ENCODE measurements at regions not wholly inside any gene's neighbourhood (a gene's known extent, or its start where the extent isn't known, plus 50 kb on each side); places are given as distances from the start of the nearest gene placed in this dataset.

GRCh38 chr21:30030416-30030815 is 90.6 kb upstream of the GRIK1 start:
- H2BK15ac ChIP-seq (ENCODE audit: low read depth, low read length): no peak overlapping the region
- no peak overlapping the region for H3K9ac ChIP-seq (ENCODE audit: low read depth, low read length)
- ATAC-seq (ENCODE audit: low read depth): no peak
- no peak overlapping the region for H2AK5ac ChIP-seq (ENCODE audit: low read depth, low read length)
- H3K23ac ChIP-seq (ENCODE audit: low read depth, low read length): no peak overlapping the region
- no peak overlapping the region for H2AK9ac ChIP-seq (replicated peaks; ENCODE audit: low read depth, low read length, poor library complexity)
- intact Hi-C loops (cut with micrococcal nuclease): no loop called here
- in situ Hi-C loops (cut with MboI; ENCODE audit: low sequenced_read_pairs): no loop called here
- H3K4ac ChIP-seq (ENCODE audit: low read depth, low read length): no peak overlapping the region
- no peak overlapping the region for H2BK5ac ChIP-seq (ENCODE audit: low read depth, low read length, poor library complexity, severe bottlenecking)
- no peak overlapping the region for H3K14ac ChIP-seq (replicated peaks; ENCODE audit: low read depth, low read length)
- no peak for TF ChIP-seq MXI1 (IDR thresholded peaks at IDR 0.05; ENCODE audit: borderline replicate concordance, low read depth, low read length)
- TF ChIP-seq RFX5 (IDR thresholded peaks at IDR 0.05; ENCODE audit: low read depth, low read length): no peak
- TF ChIP-seq POLR2A (IDR thresholded peaks at IDR 0.05; ENCODE audit: low read depth, low read length): no peak
- TF ChIP-seq FOS (IDR thresholded peaks at IDR 0.05; ENCODE audit: low read depth, low read length): no peak
- no peak for TF ChIP-seq ELK1 (IDR thresholded peaks at IDR 0.05; ENCODE audit: borderline replicate concordance, low read depth, low read length)
- TF ChIP-seq CTCF (conservative IDR thresholded peaks at IDR 0.05; ENCODE audit: low read depth, low read length): no peak
- TF ChIP-seq CHD1 (IDR thresholded peaks at IDR 0.05; ENCODE audit: low read depth, low read length): no peak
- TF ChIP-seq SMC3 (IDR thresholded peaks at IDR 0.05; ENCODE audit: low read depth, low read length): no peak
- H3K4me2 ChIP-seq (ENCODE audit: low read depth, low read length): no peak overlapping the region
- H3K27ac ChIP-seq (ENCODE audit: insufficient read depth, low read length): no peak overlapping the region
- H3K36me3 ChIP-seq (ENCODE audit: control insufficient read depth, insufficient read depth, low read length): no peaks in the 10 kb centered on the region
- no peak overlapping the region for H2AFZ ChIP-seq (replicated peaks; ENCODE audit: low read length, poor library complexity)
- peaks cover 7% of the 10 kb centered on the region for H3K9me3 ChIP-seq (ENCODE audit: control insufficient read depth, insufficient read depth, low read length)
- H2BK20ac ChIP-seq (ENCODE audit: low read depth, low read length): no peak overlapping the region
- dilution Hi-C loops (cut with HindIII; ENCODE audit: low sequenced_read_pairs, unreplicated experiment): no loop called here
- CTCF ChIA-PET: no interaction called here
- no peak overlapping the region for H4K5ac ChIP-seq (ENCODE audit: low read depth, low read length)
- H4K91ac ChIP-seq (ENCODE audit: insufficient read depth, low read depth, low read length): no peak overlapping the region
- DNase-seq: no peak
- no CpG with 5 or more reads among the region's 6 CpGs for WGBS, 2 experiments (ENCODE audit: extremely low coverage in 2 of 2, insufficient read length in 1 of 2)
- H3K18ac ChIP-seq (ENCODE audit: low read depth, low read length): no peak overlapping the region
- no peaks in the 10 kb centered on the region for H3K79me1 ChIP-seq (ENCODE audit: low read depth in 1 of 2, low read length in 2 of 2)
- no peak overlapping the region for H2BK120ac ChIP-seq (ENCODE audit: low read depth, low read length)
- no TSS peak for BruUV-seq (replicated peaks)
- POLR2A ChIA-PET (ENCODE audit: unreplicated experiment): no interaction called here
- no peaks in the 10 kb centered on the region for H3K4me1 ChIP-seq (ENCODE audit: control insufficient read depth, insufficient read depth, low read length)
- no peaks in the 10 kb centered on the region for H4K20me1 ChIP-seq (ENCODE audit: insufficient read depth, low read length)
- no peaks in the 10 kb centered on the region for H3K9me1 ChIP-seq (ENCODE audit: insufficient read depth, low read length)
- no peak overlapping the region for H3K4me3 ChIP-seq (ENCODE audit: insufficient read depth, low read depth, low read length)
- H4K8ac ChIP-seq (ENCODE audit: low read depth in 2 of 2, low read length in 2 of 2): no peak overlapping the region
- H3K27me3 ChIP-seq (ENCODE audit: control insufficient read depth, insufficient read depth, low read length): no peaks in the 10 kb centered on the region
- no peak overlapping the region for H3K56ac ChIP-seq (ENCODE audit: extremely low read depth, insufficient read depth, low read length)
